ENCODE measurements at regions not wholly inside any gene's neighbourhood (a gene's known extent, or its start where the extent isn't known, plus 50 kb on each side); places are given as distances from the start of the nearest gene placed in this dataset.

DNA sequence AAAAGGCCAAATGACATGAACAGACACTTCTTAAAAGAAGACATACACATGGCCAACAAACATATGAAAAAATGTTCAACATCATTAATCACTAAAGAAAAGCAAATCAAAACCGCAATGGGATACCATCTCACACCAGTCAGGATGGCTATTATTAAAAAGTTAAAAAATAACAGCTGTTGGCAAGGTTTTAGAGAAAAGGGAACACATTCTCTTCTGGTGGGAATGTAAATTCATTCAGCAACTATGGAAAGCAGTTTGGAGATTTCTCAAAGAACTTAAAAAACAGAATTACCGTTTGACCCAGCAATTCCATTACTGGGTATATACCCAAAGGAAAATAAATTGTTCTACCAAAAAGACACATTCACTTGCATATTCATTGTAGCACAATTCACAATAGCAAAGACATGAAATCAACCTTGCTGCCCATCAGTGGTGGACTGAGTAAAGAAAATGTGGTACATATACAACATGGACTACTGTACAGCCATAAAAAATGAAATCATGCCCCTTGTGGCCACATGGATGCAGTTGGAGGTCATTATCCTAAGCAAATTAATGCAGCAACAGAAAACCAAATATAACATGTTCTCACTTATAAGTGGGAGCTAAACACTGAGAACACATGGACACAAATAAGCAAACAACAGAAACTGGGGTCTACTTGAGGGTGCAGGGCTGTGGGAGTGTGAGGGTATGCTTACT is 190.7 kb upstream of the MCTP2 start:
- TF ChIP-seq, protein P1, sequence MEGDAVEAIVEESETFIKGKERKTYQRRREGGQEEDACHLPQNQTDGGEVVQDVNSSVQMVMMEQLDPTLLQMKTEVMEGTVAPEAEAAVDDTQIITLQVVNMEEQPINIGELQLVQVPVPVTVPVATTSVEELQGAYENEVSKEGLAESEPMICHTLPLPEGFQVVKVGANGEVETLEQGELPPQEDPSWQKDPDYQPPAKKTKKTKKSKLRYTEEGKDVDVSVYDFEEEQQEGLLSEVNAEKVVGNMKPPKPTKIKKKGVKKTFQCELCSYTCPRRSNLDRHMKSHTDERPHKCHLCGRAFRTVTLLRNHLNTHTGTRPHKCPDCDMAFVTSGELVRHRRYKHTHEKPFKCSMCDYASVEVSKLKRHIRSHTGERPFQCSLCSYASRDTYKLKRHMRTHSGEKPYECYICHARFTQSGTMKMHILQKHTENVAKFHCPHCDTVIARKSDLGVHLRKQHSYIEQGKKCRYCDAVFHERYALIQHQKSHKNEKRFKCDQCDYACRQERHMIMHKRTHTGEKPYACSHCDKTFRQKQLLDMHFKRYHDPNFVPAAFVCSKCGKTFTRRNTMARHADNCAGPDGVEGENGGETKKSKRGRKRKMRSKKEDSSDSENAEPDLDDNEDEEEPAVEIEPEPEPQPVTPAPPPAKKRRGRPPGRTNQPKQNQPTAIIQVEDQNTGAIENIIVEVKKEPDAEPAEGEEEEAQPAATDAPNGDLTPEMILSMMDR (IDR thresholded peaks at IDR 0.05) = no peak
- no peak for TF ChIP-seq POLR2A (IDR thresholded peaks at IDR 0.05)
